ENCODE measurements at regions not wholly inside any gene's neighbourhood (a gene's known extent, or its start where the extent isn't known, plus 50 kb on each side); places are given as distances from the start of the nearest gene placed in this dataset.

- TF ChIP-seq POU2F2 (IDR thresholded peaks at IDR 0.05; ENCODE audit: low read depth, low read length) (no peak), POLR2AphosphoS5 (IDR thresholded peaks at IDR 0.05; ENCODE audit: low read depth, low read length) (no peak), SPI1 (IDR thresholded peaks at IDR 0.05; ENCODE audit: low read depth, low read length) (no peak), POLR2A (IDR thresholded peaks at IDR 0.05; ENCODE audit: low read depth, low read length) (no peak), TAF1 (IDR thresholded peaks at IDR 0.05; ENCODE audit: low read depth, low read length) (no peak), PAX5 (IDR thresholded peaks at IDR 0.05; ENCODE audit: insufficient read depth, low read length, severe bottlenecking) (no peak)
- DNase-seq (ENCODE audit: insufficient read length, low spot score): no peak
- no peak for FAIRE-seq
Observed at GRCh38 chr15:70147778-70148177, 50.1 kb upstream of the TLE3 start.

All from GM12891 (cell line).